HG03575 (cell line): ENCODE measurements at regions not wholly inside any gene's neighbourhood (a gene's known extent, or its start where the extent isn't known, plus 50 kb on each side); places are given as distances from the start of the nearest gene placed in this dataset.
"Not testable (repeated sequence)": the region's sequence is repeated elsewhere in the genome, so short reads cannot be mapped to it uniquely, and the experiment has no call there.

ENCODE experiments used
- ATAC-seq: cut with Tn5 transposase; IDR thresholded peaks from one replicate; pipeline ENCODE4 v1.9.1; 2021; ENCODE audit not compliant: unreplicated experiment, insufficient number of reproducible peaks, low FRiP score; ENCODE audit errors: extremely low read depth

DNA sequence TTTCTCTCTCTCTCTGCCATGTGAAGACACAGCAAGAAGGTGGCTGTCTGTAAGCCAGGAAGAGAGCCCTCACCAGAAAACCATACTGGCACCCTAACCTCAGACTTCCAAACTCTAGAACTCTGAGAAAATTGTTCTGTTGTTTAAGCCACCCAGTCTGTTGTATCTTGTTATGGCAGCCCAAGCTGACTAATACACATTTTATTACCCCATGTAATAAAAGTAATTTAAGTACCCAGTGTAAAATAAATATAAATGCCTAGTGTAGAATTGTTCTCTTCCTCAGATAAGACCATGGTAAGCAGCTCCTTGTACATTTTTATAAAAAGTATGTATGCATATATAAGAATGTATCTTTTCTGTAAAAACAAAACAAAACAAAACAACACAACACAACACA, 119.7 kb downstream of the DTL start:
- ATAC-seq = no peak

DNA sequence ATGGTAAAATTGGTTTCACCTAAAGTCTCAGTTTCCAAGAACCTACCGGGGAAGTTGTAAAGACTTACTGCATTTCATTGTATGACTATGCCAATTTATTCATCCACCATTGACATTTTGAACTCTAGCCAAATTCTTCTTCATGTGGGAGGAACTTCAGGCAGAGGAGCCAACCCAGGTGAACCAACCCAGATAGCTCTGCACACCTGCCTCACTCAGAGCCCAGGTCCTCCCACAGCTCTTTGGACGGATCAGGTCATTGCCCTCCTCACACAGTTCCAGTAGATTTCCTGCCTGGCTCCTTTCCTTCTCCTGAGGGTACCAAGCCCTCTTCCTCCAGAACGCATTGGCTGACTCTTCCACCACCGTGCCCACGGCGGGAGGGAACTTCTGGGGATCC, 121.7 kb downstream of the DTL start:
- ATAC-seq = no peak

DNA sequence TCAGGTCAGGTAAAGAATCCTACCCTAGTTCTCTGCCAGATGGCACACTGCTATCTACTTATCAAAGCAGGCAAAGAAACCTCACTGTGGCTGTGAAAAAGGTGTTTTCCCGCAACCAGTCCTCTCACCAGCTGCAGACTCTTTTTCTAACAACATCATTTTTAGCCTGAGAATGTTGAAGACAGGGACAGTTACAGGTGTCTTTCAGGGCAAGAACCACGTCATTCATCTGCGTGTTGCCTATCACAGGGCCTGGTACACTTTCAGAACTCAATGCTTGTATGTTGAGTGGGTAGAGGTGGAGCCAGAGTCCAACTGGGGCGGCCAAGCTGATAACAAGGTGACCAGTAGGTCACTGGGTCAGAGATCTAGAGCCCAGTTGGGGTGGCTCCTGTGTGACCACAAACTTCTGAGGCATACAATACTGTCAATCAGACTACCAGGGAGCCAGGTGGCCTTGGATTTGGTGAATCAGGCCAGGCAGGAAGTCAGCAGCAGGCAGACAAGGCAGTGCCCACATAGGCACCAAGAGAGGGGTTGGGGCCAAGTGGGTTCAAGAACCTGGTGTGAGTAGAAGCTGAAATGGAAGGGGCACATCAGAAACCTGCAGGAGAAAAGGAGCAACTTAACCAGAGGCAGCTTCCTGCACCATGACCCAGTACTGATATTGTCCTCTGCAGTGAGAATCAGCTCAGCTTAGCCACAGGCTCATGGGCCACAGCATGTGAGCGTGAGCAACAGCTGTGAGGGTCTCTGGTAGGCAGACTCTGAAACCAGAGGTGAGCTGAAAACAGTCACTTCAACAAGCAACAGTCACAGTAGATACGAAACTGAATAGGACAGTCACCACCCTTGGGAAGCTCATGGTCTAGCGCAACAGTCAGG, 123.6 kb downstream of the DTL start:
- ATAC-seq = peak; percentile 36

DNA sequence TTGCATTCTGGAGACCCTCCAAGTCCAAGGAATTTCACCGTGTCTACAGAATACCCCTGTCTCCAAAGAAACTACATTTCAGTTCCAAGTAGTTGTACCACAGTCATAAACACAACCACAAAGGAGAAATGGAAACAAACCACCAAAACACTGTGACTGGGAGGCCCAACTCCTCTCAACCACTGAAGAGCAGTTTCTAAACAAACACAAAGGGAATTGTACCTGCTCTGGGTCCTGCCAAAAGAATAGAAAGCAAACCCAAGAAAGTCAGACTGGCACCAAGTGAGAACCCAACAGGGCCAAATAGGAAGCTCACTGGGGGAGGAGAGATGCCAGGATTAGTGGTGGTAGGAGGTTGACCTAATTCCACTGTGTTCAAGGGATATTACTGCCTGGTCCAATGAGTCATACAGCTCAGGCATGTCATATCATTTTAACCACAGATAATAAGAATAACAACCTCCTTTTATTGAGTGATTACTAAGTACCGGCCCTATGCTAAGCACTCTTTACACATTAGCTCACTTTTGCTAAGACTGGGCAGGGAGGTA, 123.9 kb upstream of the PPP2R5A start:
- no peak for ATAC-seq

DNA sequence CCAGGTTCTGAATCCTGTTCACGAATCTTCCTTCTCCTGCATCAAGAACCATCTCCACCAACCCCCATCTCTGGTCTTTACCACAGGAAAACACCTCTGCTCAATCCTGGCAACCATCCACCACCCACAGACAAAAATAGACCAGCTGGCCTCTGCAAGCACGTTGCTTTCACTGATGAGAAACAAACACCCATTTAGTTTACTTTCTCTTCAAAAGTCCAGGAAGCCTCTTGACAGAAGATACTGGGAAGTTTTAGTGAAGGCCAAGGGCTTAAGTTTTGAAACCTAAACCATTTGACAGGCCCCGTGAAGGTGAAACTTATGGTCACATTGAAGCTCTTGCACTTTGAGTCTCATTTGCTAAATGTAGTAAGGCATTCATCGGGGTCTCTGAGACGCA, 122.6 kb upstream of the PPP2R5A start:
- ATAC-seq = no peak

DNA sequence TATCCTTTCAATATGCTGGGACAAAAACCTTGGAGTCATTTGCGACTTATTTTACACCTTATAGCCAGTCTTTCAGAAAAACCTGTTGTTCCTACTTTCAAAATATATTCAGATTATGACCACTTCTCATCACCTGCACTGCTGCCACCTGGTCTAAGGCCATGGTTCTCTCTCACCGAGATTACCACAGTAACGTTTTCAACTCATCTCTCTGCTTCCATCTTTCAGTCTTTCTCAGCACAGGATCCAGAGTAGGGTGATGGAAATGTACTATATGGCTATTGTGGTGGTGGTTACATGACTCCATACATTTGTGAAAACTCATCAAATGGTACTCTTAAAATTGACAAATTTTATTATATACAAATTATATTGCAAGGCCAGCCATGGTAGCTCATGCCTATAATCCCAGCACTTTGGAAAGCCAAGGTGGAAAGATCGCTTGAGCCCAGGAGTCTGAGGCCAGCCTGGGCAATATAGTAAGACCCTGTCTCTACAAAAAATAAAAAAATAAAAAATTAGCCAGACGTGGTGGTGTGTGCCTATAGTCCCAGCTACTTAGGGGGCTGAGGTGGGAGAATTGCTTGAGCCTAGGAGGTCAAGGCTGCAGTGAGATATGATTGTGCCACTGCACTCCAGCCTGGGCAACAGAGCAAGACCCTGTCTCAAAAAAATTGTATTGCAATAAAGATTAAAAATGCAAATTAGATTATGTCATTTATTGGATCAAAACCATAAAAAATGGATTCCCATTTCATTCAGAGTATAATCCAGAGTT, 120.9 kb upstream of the PPP2R5A start:
- no peak for ATAC-seq

DNA sequence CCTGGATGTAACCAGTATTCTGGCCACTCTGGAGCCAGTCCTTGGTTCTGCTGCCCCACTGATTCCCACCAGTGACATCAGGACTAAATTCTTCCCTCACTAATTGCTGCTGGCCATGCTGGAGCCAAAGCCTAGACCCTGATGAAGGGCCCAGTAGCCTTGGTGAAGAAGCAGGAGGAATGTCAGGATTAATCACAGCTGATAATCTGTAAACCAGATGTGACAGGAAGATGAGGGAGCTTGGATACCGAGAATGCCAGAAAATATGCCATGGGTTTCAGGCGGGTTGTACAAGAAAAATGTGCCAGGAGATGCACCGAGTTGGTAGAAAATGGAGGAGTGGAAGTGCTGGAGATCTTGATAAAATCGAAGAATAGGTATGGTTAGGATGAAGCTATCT, 119.0 kb upstream of the PPP2R5A start:
- no peak for ATAC-seq

DNA sequence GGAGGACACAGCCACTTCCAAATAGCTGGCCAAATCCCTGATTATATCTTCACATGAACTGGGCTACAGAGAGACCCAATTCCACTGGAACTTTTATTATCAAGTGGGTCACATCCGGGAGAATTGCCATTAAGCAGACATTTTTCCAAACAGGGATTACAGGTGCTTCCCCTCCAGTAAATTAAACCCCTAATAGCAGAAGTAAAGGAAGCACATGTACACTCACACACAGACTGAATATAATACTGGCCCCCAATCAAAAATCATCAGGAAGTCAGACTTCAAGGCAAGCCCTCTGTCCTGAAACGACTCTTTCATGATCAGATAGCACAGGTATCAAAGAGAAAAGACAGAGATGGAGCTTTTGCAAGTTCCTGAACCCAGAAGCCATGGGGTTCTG, 118.6 kb upstream of the PPP2R5A start:
- no peak for ATAC-seq

DNA sequence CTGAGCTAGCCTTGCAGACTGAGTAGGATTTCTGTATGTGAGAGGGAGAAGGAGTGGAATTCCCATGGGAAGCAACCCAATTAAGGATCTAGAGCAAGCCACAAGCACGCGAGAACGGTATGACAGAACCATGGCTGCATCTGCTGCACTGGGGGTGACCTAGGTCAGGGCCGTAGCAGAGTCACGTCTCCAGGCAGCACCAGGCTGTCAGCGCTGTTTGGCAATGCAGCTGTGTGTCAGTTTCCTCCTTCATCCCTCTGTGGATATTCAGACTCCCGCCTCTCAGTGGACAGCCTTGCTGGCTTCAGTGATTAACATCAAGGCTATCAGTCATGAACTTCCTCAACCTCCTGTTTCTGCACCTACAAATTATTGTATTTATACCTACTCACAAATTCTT, 118.1 kb upstream of the PPP2R5A start:
- no peak for ATAC-seq

DNA sequence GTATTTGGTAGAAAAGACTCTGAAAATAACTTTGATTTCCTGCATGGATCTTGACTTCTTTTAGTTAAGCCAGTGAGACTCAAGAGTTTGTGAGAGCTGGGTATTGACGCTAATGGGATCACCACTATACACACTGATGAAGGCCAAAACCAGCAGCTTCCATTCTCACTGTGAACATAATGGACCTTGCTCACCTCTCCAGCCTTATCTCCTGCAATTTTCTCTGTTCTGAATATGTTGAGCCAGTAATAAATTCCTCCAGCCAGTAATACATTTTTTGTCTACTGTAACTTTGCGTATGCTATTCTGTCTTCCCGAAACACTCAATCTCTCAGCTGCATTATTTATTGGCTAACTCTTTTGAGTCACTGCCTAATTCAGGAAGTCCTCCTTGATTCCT, 111.6 kb upstream of the PPP2R5A start:
- ATAC-seq = no peak

DNA sequence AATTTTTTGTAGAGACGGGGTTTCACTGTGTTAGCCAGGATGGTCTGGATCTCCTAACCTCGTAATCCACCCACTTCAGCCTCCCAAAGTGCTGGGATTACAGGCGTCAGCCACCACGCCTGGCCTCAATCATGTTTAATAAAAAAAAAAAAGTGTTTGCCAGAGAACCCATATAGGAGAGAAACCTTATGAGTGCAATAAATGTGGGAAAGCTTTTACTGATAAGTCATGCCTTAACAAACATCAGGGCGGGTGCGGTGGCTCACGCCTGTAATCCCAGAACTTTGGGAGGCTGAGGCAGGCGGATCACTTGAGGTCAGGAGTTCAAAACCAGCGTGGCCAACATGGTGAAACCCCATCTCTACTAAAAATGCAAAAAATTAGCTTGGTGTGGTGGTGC, 110.9 kb upstream of the PPP2R5A start:
- not testable (repeated sequence) for ATAC-seq

DNA sequence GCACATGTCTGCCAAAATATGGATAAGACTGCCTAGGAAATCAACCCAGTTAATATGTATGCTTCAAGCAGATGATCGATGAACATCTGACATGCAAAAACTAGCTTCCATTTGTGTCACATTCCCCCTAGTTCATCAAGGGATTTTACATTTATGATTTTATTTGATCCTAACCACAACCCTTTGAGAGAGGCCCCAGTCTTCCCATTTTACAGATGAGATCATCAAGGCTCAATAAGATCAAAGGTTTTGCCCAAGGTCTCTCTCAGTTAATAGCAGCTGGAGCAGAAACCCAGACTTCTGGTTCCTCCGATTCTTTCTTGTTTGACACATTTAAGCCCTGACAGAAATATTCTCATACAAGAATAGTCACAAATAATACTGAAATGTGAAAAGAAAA, 107.7 kb upstream of the PPP2R5A start:
- no peak for ATAC-seq

DNA sequence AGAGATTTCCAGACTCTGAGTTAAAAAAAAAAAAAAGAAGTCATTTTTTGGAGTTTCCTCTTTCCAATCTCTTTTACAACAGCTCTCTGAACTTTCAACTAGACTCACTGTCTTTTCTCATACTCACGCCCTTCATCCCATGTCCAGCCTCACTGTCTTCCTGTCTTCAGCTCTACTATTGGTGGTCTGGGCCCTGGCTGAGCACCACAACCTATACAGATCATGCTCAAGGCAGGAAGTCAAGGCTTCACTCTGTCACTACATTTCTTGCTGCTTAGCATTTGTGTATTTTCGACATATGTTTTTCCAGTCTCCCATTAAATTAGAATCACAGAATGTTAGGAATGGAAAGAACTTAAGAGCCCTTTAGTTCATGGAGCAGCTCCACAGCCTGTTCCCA, 106.4 kb upstream of the PPP2R5A start:
- ATAC-seq = no peak

DNA sequence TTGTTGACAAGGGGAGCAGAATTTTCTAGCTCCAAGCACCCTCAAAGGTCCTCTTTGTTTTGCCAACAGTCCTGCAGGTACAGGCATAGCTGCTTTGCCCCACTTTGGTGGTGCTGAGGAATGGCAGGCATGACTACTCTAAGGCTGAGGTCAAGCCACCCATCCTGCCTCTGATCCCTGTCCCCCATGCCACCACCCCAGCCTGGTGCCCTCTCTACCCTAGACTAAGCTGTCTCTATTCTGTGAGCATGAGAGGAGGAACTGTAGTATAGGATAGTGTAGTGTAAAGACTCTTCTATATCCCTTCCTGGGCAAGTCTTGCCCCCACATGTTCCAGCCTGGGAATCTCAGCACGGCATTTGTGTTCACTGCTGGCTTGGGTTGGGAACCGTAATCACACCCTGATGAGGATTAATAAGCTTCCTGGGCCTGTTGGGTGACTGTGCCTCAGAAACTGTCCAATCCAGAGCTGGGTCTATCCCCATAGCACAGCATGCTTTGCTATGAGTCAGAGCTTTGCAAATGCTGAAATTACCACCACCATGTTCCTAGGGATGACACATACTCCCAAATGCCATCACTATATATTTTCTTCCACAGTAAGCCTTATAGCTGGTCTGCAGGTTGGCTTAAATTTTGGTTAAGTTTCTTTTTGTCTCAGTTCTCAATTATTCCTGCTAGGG, 105.7 kb upstream of the PPP2R5A start:
- no peak for ATAC-seq

DNA sequence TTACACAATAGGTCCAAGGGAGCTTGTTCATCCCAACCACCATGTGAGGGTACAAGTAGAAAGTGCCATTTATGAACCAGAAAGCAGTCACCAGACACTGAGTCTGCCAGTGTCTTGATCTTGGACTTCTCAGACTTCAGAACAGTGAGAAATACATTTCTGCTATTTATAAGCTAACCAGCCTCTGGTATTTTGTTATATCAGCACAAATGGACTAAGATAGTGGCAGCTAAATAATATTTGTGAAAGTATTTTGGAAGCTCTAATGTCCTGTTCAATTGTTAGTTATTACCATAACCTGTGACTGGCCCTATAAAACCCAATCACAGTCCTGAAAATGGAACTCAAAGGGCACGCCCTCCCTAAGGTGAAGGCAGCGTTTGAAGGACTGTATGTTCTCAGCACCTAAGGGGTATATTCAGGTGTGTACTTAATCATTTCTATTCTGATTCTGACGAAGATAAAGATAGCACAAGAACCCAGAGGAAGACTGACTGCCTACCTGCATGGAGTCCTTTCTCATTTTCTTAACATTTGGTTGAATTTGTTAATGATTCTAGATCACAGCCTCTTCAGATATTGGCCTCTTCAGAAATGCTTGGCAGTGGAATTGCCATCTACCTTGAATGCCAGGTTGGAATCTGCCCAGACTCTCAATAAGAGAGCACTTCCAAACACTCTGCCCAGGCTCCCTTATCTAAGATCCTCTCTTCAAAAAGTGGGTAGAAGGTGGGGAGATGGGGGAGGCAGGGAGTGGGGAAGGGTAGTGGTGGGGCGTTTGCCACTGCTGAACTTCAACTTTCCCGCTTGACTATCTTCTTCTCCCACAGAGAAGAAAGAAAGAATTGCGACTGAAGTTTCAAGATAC, 104.0 kb upstream of the PPP2R5A start:
- ATAC-seq = no peak

DNA sequence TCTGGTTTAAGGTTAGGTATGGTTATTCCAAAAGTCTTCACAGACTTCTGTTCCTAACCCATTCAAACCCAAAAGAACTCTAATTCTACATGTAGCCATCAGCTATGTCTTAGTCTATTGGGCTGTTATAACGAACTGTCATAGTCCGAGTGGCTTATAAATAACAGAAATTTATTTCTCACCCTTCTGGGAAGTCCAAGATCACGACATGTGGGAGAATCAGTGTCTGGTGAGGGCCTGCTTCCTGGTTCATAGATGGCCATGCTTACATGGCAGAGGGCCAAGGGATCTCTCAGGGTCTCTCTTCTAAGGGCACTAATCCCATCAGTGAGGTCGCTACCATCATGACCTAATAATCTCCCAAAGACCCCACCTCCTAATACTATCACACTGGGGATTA, 103.0 kb upstream of the PPP2R5A start:
- no peak for ATAC-seq

DNA sequence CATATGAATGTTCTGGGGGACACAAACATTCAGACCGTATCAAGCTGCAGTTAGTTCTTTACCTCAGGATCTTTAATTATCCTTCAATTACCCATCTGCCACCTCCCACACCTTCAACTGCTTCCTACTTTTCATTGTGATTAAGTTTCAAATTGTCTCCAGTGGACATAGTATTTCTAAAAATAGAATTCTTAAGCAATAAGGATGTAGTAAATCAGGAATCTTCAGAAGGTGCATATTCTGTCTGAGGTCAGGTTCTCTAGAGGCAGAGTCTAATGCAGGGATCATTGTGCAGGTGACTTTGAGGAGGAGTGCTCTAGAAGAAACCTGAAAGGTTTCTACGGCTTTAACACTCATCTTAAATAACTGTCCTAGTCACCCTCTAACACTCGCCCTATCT, 102.6 kb upstream of the PPP2R5A start:
- no peak for ATAC-seq

DNA sequence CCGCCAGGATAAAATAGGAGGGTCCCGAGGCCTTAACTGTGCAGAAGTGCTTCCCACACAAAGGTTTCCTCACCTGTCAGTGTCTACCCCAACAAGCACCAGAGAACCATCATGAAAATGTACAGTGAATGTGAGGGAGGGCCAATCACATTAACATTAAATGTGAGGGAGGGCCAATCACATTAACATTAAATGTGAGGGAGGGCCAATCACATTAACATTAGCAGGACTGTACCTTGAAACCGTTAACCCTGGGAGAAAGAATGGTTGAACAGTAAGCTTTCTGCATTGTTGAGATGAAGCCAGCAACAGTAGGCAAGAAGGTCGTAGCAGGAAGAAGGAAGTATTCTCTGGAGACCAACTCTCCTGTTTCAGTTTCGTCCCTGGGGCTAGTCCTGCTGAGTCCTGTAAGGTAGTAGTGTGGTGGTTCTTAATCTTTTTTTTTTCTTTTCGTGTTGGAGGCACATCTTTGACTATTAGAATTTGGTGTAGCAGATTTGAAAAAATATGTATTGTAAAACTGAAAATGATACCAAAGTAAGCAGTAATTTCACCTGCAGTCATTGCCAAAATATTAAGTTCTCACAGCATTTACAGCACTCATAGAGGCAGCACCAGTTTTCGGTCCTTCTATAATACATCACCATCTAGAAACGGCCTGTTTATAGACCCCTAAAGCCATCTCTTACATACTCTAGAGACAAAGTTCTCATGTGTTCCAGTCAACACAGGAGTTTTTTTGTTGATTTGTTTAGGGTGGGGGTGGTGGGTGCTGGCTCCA, 98.6 kb upstream of the PPP2R5A start:
- ATAC-seq = peak; percentile 91
